ENCODE measurements at regions not wholly inside any gene's neighbourhood (a gene's known extent, or its start where the extent isn't known, plus 50 kb on each side); places are given as distances from the start of the nearest gene placed in this dataset.

DNA sequence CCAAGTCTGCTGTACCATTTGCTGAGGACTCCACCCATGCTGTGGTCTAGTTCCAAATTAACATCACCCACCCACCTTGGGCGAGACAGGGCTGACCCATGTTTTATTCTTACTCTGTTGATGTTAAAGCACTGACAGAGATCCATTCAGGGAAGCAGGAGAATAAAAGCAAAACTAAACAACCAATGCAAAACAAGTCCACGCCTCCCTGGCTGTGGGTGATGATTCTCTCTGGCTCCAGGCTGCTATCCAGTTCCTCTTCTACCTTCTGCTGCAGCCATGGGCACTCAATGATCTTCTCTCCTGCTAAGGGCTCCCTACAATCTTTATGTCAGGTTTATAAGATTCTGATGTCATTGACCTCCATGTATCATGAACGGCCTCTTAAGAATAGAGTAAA lies 786.6 kb upstream of the ID2 start:
- Histone ChIP-seq H3K27ac (ENCODE audit: insufficient read depth, low read length, poor library complexity, severe bottlenecking) (no peak overlapping the region), H3K4me3 (ENCODE audit: insufficient read depth, low read depth, low read length, poor library complexity, severe bottlenecking) (no peak overlapping the region), H3K9me3 (ENCODE audit: control insufficient read depth, low read length) (no peaks in the 10 kb centered on the region), H3K36me3 (ENCODE audit: control insufficient read depth, insufficient read depth, low read length) (no peaks in the 10 kb centered on the region), H3K27me3 (replicated peaks; ENCODE audit: control insufficient read depth, insufficient read depth, low read length, poor library complexity, severe bottlenecking) (no peaks in the 10 kb centered on the region), H3K4me1 (ENCODE audit: control insufficient read depth, insufficient read depth, low read length, poor library complexity, severe bottlenecking) (no peaks in the 10 kb centered on the region)
- DNase-seq, result no peak

DNA sequence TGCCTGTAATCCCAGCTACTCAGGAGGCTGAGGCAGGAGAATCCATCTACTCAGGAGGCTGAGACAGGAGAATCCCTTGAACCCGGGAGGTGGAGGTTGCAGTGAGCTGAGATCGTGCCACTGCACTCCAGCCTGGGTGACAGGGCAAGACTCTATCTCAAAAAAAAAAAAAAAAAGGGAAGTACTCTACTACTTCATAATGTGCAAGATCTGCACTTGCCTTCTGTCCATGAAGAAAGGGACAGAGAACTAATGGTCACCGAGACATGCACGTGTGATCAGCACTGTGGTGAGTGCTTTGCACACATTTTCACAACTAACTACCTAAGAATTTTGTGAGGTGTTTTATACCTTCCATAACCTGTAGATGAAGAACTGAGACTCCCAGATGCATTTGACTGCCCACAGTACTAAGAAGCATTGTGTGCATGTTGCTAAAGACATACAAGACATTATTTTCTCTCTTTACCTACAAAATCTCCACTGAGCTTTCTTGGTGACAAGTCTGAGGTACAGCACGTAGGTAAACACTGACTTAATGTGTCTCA lies 784.8 kb upstream of the ID2 start:
- no peak overlapping the region for H3K27ac ChIP-seq (ENCODE audit: insufficient read depth, low read length, poor library complexity, severe bottlenecking)
- no peak overlapping the region for H3K4me3 ChIP-seq (ENCODE audit: insufficient read depth, low read depth, low read length, poor library complexity, severe bottlenecking)
- no peaks in the 10 kb centered on the region for H3K9me3 ChIP-seq (ENCODE audit: control insufficient read depth, low read length)
- no peaks in the 10 kb centered on the region for H3K27me3 ChIP-seq (replicated peaks; ENCODE audit: control insufficient read depth, insufficient read depth, low read length, poor library complexity, severe bottlenecking)
- DNase-seq, result no peak
- H3K36me3 ChIP-seq (ENCODE audit: control insufficient read depth, insufficient read depth, low read length), result no peaks in the 10 kb centered on the region
- H3K4me1 ChIP-seq (ENCODE audit: control insufficient read depth, insufficient read depth, low read length, poor library complexity, severe bottlenecking), result no peaks in the 10 kb centered on the region

DNA sequence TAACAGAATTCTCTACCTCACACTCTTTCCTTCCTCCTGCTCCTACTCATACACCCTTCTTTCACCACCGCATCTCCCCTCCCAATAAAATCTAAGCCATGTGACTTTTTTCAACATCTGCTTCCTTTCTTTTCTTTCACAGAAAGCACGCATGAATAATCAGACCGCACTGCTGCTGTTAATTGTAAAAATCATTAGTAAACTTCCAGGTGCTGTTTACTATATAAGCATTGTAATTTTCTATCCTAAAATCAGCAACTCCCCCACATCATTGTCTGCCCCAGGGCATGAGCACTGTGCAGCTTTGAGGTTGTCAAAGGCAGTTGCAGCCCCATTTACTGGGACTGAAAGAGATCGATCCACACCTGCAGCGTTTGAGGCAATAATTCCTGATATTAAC lies 782.6 kb upstream of the ID2 start:
- Histone ChIP-seq H3K27me3 (replicated peaks; ENCODE audit: control insufficient read depth, insufficient read depth, low read length, poor library complexity, severe bottlenecking) (no peaks in the 10 kb centered on the region), H3K27ac (ENCODE audit: insufficient read depth, low read length, poor library complexity, severe bottlenecking) (no peak overlapping the region), H3K9me3 (ENCODE audit: control insufficient read depth, low read length) (no peaks in the 10 kb centered on the region), H3K4me3 (ENCODE audit: insufficient read depth, low read depth, low read length, poor library complexity, severe bottlenecking) (no peak overlapping the region), H3K36me3 (ENCODE audit: control insufficient read depth, insufficient read depth, low read length) (no peaks in the 10 kb centered on the region), H3K4me1 (ENCODE audit: control insufficient read depth, insufficient read depth, low read length, poor library complexity, severe bottlenecking) (no peaks in the 10 kb centered on the region)
- DNase-seq, result no peak

DNA sequence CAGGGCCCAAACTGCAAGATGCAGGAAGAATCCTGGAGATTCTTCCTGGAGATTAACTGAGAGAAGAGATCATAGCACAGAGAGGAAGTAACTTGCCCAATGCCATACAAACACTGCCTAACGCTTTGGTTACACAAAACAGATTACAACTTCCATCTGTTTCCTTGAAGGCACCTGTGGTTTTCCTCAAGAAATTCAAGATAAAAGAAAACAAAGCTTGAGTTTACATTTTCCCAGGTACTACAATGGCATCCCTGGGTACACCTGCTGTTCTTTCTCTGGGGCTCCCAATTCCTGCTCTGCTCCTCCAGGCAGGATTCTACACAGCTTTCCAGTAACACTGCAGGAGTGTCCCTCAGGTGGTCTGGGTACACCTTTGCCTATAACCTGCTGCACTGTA lies 781.9 kb upstream of the ID2 start:
- DNase-seq, result no peak
- no peaks in the 10 kb centered on the region for H3K36me3 ChIP-seq (ENCODE audit: control insufficient read depth, insufficient read depth, low read length)
- no peaks in the 10 kb centered on the region for H3K4me1 ChIP-seq (ENCODE audit: control insufficient read depth, insufficient read depth, low read length, poor library complexity, severe bottlenecking)
- no peaks in the 10 kb centered on the region for H3K27me3 ChIP-seq (replicated peaks; ENCODE audit: control insufficient read depth, insufficient read depth, low read length, poor library complexity, severe bottlenecking)
- no peak overlapping the region for H3K27ac ChIP-seq (ENCODE audit: insufficient read depth, low read length, poor library complexity, severe bottlenecking)
- H3K9me3 ChIP-seq (ENCODE audit: control insufficient read depth, low read length), result no peaks in the 10 kb centered on the region
- no peak overlapping the region for H3K4me3 ChIP-seq (ENCODE audit: insufficient read depth, low read depth, low read length, poor library complexity, severe bottlenecking)

DNA sequence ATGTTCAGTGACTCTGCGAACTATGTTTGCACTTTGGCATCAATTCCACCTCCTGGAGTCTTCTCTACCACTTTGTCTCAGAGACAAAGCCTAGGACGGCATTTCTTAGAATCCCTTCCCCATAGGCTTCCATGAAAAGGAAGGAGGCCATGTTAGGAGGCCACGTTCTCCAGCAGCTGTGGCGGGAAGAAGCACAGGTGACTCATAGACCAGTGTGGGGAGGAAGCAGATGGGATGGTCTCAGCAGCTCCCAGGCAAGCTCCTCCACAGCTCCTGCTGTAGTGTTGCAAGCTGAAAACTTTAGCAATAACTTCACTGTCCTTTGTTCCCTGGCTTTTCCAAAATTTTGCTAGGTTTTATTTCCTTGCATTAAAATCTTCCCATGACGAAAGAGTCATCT lies 781.3 kb upstream of the ID2 start:
- Histone ChIP-seq H3K36me3 (ENCODE audit: control insufficient read depth, insufficient read depth, low read length) (no peaks in the 10 kb centered on the region), H3K4me3 (ENCODE audit: insufficient read depth, low read depth, low read length, poor library complexity, severe bottlenecking) (no peak overlapping the region), H3K27me3 (replicated peaks; ENCODE audit: control insufficient read depth, insufficient read depth, low read length, poor library complexity, severe bottlenecking) (no peaks in the 10 kb centered on the region), H3K4me1 (ENCODE audit: control insufficient read depth, insufficient read depth, low read length, poor library complexity, severe bottlenecking) (no peaks in the 10 kb centered on the region), H3K27ac (ENCODE audit: insufficient read depth, low read length, poor library complexity, severe bottlenecking) (no peak overlapping the region), H3K9me3 (ENCODE audit: control insufficient read depth, low read length) (no peaks in the 10 kb centered on the region)
- no peak for DNase-seq

DNA sequence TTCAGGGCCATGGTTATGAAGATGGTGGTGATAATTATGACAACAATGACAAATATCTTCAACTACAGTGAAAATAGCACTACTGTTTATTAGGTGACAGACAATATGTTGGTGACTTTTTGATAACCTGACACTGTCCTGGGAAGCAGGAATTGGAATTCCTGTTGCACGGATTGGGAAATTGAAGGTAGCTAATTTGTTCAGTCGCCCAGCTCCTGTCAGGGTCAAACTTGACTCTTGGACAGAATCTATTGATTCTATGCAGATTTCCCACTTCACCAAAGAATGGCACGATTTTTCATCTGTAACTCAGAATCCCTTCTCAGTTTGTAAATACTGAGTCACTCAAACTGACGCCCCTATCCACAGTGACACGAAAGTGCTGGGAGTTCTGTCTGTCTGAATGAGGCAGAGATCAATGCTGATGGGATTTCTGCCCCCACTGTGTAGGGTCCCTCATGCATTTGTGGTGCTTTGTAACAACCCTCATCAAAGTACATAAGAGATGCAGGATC lies 779.5 kb upstream of the ID2 start:
- H3K36me3 ChIP-seq (ENCODE audit: control insufficient read depth, insufficient read depth, low read length), result no peaks in the 10 kb centered on the region
- no peaks in the 10 kb centered on the region for H3K4me1 ChIP-seq (ENCODE audit: control insufficient read depth, insufficient read depth, low read length, poor library complexity, severe bottlenecking)
- H3K4me3 ChIP-seq (ENCODE audit: insufficient read depth, low read depth, low read length, poor library complexity, severe bottlenecking), result no peak overlapping the region
- DNase-seq, result no peak
- H3K27ac ChIP-seq (ENCODE audit: insufficient read depth, low read length, poor library complexity, severe bottlenecking), result no peak overlapping the region
- no peaks in the 10 kb centered on the region for H3K9me3 ChIP-seq (ENCODE audit: control insufficient read depth, low read length)
- H3K27me3 ChIP-seq (replicated peaks; ENCODE audit: control insufficient read depth, insufficient read depth, low read length, poor library complexity, severe bottlenecking), result no peaks in the 10 kb centered on the region

DNA sequence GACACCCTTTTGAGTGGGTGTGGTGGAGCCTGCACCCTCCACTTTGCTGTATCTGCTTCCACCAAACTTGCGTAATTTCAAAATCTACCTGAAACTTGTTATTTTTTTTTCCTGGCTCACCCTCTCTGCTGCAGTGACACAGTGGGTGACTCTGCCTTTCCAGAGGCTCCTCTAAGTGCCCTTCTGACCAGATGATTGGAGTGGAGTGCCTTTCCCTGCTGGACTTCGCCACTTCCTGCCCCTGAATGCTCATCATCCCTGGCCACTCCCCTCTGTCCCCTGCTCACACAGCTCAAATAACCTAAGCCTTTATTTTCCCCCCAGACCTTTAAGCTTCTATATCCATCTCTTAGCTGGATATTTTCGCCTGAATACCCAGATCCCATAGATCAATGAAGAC lies 777.5 kb upstream of the ID2 start:
- Histone ChIP-seq H3K27ac (ENCODE audit: insufficient read depth, low read length, poor library complexity, severe bottlenecking) (no peak overlapping the region), H3K36me3 (ENCODE audit: control insufficient read depth, insufficient read depth, low read length) (no peaks in the 10 kb centered on the region), H3K4me3 (ENCODE audit: insufficient read depth, low read depth, low read length, poor library complexity, severe bottlenecking) (no peak overlapping the region), H3K4me1 (ENCODE audit: control insufficient read depth, insufficient read depth, low read length, poor library complexity, severe bottlenecking) (no peaks in the 10 kb centered on the region), H3K9me3 (ENCODE audit: control insufficient read depth, low read length) (no peaks in the 10 kb centered on the region), H3K27me3 (replicated peaks; ENCODE audit: control insufficient read depth, insufficient read depth, low read length, poor library complexity, severe bottlenecking) (no peaks in the 10 kb centered on the region)
- DNase-seq, result no peak

DNA sequence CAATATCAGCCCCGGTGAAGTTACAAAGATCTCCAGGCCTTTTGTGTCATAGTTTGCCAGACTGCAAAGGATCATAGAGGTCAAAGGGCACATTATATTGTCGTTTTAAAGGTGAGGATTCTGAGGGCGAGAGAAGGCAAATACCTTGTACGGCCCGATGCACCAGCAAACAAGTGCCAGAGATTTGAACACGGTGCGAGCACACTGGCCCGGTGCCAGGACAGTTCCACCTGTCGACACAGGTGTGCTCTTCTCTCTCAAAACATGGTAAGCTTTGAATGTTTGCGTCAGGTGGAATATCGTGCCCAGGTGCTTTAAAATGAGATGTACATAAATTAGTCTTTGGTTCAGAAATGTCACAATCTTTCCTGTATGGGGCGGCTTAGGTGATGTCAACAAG lies 776.1 kb upstream of the ID2 start:
- H3K4me3 ChIP-seq (ENCODE audit: insufficient read depth, low read depth, low read length, poor library complexity, severe bottlenecking), result no peak overlapping the region
- no peaks in the 10 kb centered on the region for H3K27me3 ChIP-seq (replicated peaks; ENCODE audit: control insufficient read depth, insufficient read depth, low read length, poor library complexity, severe bottlenecking)
- no peak overlapping the region for H3K27ac ChIP-seq (ENCODE audit: insufficient read depth, low read length, poor library complexity, severe bottlenecking)
- H3K36me3 ChIP-seq (ENCODE audit: control insufficient read depth, insufficient read depth, low read length), result no peaks in the 10 kb centered on the region
- no peaks in the 10 kb centered on the region for H3K9me3 ChIP-seq (ENCODE audit: control insufficient read depth, low read length)
- H3K4me1 ChIP-seq (ENCODE audit: control insufficient read depth, insufficient read depth, low read length, poor library complexity, severe bottlenecking), result no peaks in the 10 kb centered on the region
- DNase-seq, result no peak

DNA sequence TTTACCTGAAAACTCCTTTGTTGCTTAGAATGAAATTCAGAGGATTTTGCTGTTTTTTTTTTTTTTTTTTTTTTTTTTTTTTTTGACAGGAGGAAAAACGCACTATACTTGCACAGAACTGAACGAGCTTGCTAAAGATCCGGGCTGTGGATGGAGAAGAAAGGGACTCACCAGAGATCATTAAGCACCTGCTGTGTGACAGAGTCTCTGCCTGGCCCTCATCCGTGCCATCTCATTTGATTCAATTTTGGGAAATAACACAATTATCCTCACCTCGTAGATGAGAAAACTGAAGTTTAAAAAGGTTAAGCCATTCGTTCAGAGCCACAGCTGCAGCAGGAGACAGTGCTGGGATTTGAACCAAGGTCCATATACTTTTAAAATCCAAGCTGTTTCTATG lies 775.4 kb upstream of the ID2 start:
- Histone ChIP-seq H3K4me3 (ENCODE audit: insufficient read depth, low read depth, low read length, poor library complexity, severe bottlenecking) (no peak overlapping the region), H3K9me3 (ENCODE audit: control insufficient read depth, low read length) (no peaks in the 10 kb centered on the region), H3K27me3 (replicated peaks; ENCODE audit: control insufficient read depth, insufficient read depth, low read length, poor library complexity, severe bottlenecking) (no peaks in the 10 kb centered on the region), H3K36me3 (ENCODE audit: control insufficient read depth, insufficient read depth, low read length) (no peaks in the 10 kb centered on the region), H3K4me1 (ENCODE audit: control insufficient read depth, insufficient read depth, low read length, poor library complexity, severe bottlenecking) (no peaks in the 10 kb centered on the region), H3K27ac (ENCODE audit: insufficient read depth, low read length, poor library complexity, severe bottlenecking) (no peak overlapping the region)
- DNase-seq, result no peak

DNA sequence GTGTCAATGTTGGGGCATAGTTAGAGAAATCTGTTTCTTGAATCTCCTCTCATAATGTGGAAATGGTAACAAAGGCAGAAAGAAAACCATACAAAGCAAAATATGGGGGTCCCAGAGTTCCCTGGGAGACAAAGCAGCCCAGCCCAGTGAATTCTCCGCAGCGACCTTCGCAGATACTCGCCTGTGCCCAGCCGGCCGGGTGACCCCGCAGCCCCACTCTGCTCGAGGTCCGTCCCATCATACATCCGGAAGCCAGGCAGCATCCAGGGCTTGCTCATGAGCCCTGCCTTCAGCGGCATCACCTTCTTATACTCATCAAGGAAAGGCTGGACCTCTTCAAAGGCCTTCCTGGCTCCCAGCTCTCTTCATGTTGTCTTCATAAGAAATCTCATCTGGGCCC lies 774.8 kb upstream of the ID2 start:
- H3K4me1 ChIP-seq (ENCODE audit: control insufficient read depth, insufficient read depth, low read length, poor library complexity, severe bottlenecking), result no peaks in the 10 kb centered on the region
- H3K36me3 ChIP-seq (ENCODE audit: control insufficient read depth, insufficient read depth, low read length), result no peaks in the 10 kb centered on the region
- no peaks in the 10 kb centered on the region for H3K27me3 ChIP-seq (replicated peaks; ENCODE audit: control insufficient read depth, insufficient read depth, low read length, poor library complexity, severe bottlenecking)
- no peak overlapping the region for H3K27ac ChIP-seq (ENCODE audit: insufficient read depth, low read length, poor library complexity, severe bottlenecking)
- no peaks in the 10 kb centered on the region for H3K9me3 ChIP-seq (ENCODE audit: control insufficient read depth, low read length)
- H3K4me3 ChIP-seq (ENCODE audit: insufficient read depth, low read depth, low read length, poor library complexity, severe bottlenecking), result no peak overlapping the region
- no peak for DNase-seq

DNA sequence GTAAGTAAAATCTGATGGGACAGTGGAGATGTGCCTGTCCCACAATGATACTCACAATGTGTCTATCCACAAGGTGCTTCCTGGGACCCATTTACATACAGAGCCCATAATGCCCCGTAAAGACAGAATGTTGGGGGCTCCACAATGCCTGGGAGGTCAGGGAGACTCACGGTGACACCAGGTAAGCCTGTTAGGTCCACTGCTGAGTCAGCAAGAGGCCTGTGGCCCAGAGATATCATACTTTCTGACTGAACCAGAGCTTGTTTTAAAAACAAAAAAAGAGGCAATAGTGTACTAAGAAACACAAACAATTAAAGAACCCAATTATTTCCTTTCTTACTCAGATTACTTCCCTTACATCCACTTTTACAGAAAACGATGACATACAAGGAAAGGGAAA lies 771.1 kb upstream of the ID2 start:
- no peak for DNase-seq
- no peak overlapping the region for H3K27ac ChIP-seq (ENCODE audit: insufficient read depth, low read length, poor library complexity, severe bottlenecking)
- no peaks in the 10 kb centered on the region for H3K4me1 ChIP-seq (ENCODE audit: control insufficient read depth, insufficient read depth, low read length, poor library complexity, severe bottlenecking)
- no peaks in the 10 kb centered on the region for H3K9me3 ChIP-seq (ENCODE audit: control insufficient read depth, low read length)
- H3K27me3 ChIP-seq (replicated peaks; ENCODE audit: control insufficient read depth, insufficient read depth, low read length, poor library complexity, severe bottlenecking), result no peaks in the 10 kb centered on the region
- no peak overlapping the region for H3K4me3 ChIP-seq (ENCODE audit: insufficient read depth, low read depth, low read length, poor library complexity, severe bottlenecking)
- no peaks in the 10 kb centered on the region for H3K36me3 ChIP-seq (ENCODE audit: control insufficient read depth, insufficient read depth, low read length)

All from effector memory CD4-positive, alpha-beta T cell (primary cell).